BE2C (cell line): ENCODE measurements at regions not wholly inside any gene's neighbourhood (a gene's known extent, or its start where the extent isn't known, plus 50 kb on each side); places are given as distances from the start of the nearest gene placed in this dataset.
"Not testable (repeated sequence)": the region's sequence is repeated elsewhere in the genome, so short reads cannot be mapped to it uniquely, and the experiment has no call there.

Source experiments
- DNase-seq: peaks from one replicate; pipeline ENCODE4 v3.0.0-alpha.2; 2020
- H3K27me3 ChIP-seq: fragments of 250-450 bp; sonication (Bioruptor Pico); 2 replicates; pipeline ENCODE4 v1.5.1; 2020; ENCODE audit warnings: mild to moderate bottlenecking
- H3K36me3 ChIP-seq: fragments of 250-450 bp; sonication (Bioruptor Pico); 2 replicates; pipeline ENCODE4 v1.5.1; 2020; ENCODE audit warnings: mild to moderate bottlenecking
- H3K4me1 ChIP-seq: fragments of 250-450 bp; sonication (Bioruptor Pico); 2 replicates; pipeline ENCODE4 v1.5.1; 2020
- H3K4me3 ChIP-seq: 2 replicates; pipeline ENCODE4 v1.5.1; 2011; ENCODE audit warnings: low read depth, low read length
- H3K9me3 ChIP-seq: fragments of 250-450 bp; sonication (Bioruptor Pico); 2 replicates; pipeline ENCODE4 v1.5.1; 2020
- CTCF ChIP-seq: IDR thresholded peaks from 2 replicates; pipeline ENCODE4 v1.5.1; 2012; ENCODE audit warnings: mild to moderate bottlenecking, low read depth, low read length

GRCh38 chr7:10767771-10768170, 205.9 kb upstream of the PHF14 start:
- no peaks in the 10 kb centered on the region for H3K27me3 ChIP-seq
- no peak overlapping the region for H3K4me3 ChIP-seq
- DNase-seq: no peak
- TF ChIP-seq CTCF: no peak
- no peaks in the 10 kb centered on the region for H3K9me3 ChIP-seq
- no peaks in the 10 kb centered on the region for H3K36me3 ChIP-seq
- H3K4me1 ChIP-seq: no peaks in the 10 kb centered on the region

- TF ChIP-seq CTCF: no peak
- H3K4me1 ChIP-seq: no peaks in the 10 kb centered on the region
- H3K4me3 ChIP-seq: no peak overlapping the region
- H3K27me3 ChIP-seq: no peaks in the 10 kb centered on the region
- no peaks in the 10 kb centered on the region for H3K36me3 ChIP-seq
- DNase-seq: no peak
- H3K9me3 ChIP-seq: no peaks in the 10 kb centered on the region
Measured at GRCh38 chr7:10770176-10770575, 203.5 kb upstream of the PHF14 start.

- Histone ChIP-seq H3K27me3 (no peaks in the 10 kb centered on the region), H3K9me3 (no peaks in the 10 kb centered on the region), H3K4me1 (no peaks in the 10 kb centered on the region), H3K36me3 (no peaks in the 10 kb centered on the region), H3K4me3 (no peak overlapping the region)
- TF ChIP-seq CTCF: no peak
- DNase-seq: no peak
Measured at GRCh38 chr7:10773430-10773829, 200.2 kb upstream of the PHF14 start.

- Histone ChIP-seq H3K9me3 (no peaks in the 10 kb centered on the region), H3K36me3 (no peaks in the 10 kb centered on the region), H3K4me3 (no peak overlapping the region), H3K27me3 (no peaks in the 10 kb centered on the region), H3K4me1 (no peaks in the 10 kb centered on the region)
- no peak for DNase-seq
- no peak for TF ChIP-seq CTCF
Measured at GRCh38 chr7:10779465-10780399, 193.9 kb upstream of the PHF14 start.

- Histone ChIP-seq H3K4me3 (no peak overlapping the region), H3K4me1 (no peaks in the 10 kb centered on the region), H3K36me3 (no peaks in the 10 kb centered on the region), H3K27me3 (no peaks in the 10 kb centered on the region), H3K9me3 (no peaks in the 10 kb centered on the region)
- no peak for TF ChIP-seq CTCF
- no peak for DNase-seq
Measured at GRCh38 chr7:10780400-10780747, 193.3 kb upstream of the PHF14 start.

GRCh38 chr7:10786976-10787375, 186.7 kb upstream of the PHF14 start:
- not testable (repeated sequence) for H3K27me3 ChIP-seq, DNase-seq, H3K4me1 ChIP-seq, H3K36me3 ChIP-seq, H3K9me3 ChIP-seq, H3K4me3 ChIP-seq
